NB4 (cell line): ENCODE measurements at regions not wholly inside any gene's neighbourhood (a gene's known extent, or its start where the extent isn't known, plus 50 kb on each side); places are given as distances from the start of the nearest gene placed in this dataset.

Experiments used
- POLR2A ChIP-seq: IDR thresholded peaks from 2 replicates; pipeline ENCODE4 v1.6.1; 2011; ENCODE audit warnings: mild to moderate bottlenecking; ENCODE audit not compliant: insufficient read length; ENCODE audit errors: extremely low read depth
- TF ChIP-seq, protein P1 (sequence below): IDR thresholded peaks from one replicate; pipeline ENCODE4 v1.5.1; 2012; ENCODE audit warnings: low read depth, low read length

DNA sequence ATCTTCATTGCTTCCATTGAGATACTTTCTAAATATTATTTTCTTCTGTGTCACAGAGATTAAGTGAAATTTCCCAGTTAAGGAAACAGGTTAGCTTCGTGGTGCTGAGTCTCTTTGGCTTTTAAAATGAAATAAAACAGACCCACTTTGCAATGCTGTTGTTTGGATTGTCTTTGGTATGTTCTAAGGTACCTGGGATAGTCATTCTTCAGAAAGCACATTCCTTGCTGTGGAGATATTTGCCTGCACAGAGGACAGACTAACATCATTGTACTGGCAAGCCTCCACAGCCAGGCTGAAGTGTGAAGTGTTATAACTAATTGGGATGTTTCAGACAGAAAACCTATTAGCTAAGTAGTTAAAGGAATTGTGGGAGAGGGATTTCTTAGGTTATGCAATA is 148.8 kb upstream of the EPHA7 start:
- TF ChIP-seq, protein P1, sequence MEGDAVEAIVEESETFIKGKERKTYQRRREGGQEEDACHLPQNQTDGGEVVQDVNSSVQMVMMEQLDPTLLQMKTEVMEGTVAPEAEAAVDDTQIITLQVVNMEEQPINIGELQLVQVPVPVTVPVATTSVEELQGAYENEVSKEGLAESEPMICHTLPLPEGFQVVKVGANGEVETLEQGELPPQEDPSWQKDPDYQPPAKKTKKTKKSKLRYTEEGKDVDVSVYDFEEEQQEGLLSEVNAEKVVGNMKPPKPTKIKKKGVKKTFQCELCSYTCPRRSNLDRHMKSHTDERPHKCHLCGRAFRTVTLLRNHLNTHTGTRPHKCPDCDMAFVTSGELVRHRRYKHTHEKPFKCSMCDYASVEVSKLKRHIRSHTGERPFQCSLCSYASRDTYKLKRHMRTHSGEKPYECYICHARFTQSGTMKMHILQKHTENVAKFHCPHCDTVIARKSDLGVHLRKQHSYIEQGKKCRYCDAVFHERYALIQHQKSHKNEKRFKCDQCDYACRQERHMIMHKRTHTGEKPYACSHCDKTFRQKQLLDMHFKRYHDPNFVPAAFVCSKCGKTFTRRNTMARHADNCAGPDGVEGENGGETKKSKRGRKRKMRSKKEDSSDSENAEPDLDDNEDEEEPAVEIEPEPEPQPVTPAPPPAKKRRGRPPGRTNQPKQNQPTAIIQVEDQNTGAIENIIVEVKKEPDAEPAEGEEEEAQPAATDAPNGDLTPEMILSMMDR = no peak
- TF ChIP-seq POLR2A = no peak
